Hepatocyte (in vitro differentiated cells): ENCODE measurements at regions not wholly inside any gene's neighbourhood (a gene's known extent, or its start where the extent isn't known, plus 50 kb on each side); places are given as distances from the start of the nearest gene placed in this dataset.

Experiments used
- DNase-seq: peaks from one replicate; pipeline ENCODE4 v3.0.0-alpha.2; 2016; ENCODE audit warnings: low spot score
- H2AFZ ChIP-seq: fragments of 200-600 bp; sonication (generic); 2 replicates; pipeline ENCODE4 v1.6.0; 2016; ENCODE audit warnings: antibody characterized with exemption, mild to moderate bottlenecking
- H3K27ac ChIP-seq: fragments of 200-600 bp; sonication (generic); 2 replicates; pipeline ENCODE4 v1.5.1; 2016; ENCODE audit warnings: mild to moderate bottlenecking
- H3K27me3 ChIP-seq: fragments of 200-600 bp; sonication (generic); 2 replicates; pipeline ENCODE4 v1.6.1; 2016
- H3K36me3 ChIP-seq: fragments of 200-600 bp; sonication (generic); replicated peaks from 2 replicates; pipeline ENCODE4 v1.5.1; 2016; ENCODE audit warnings: low read depth; ENCODE audit not compliant: insufficient read depth
- H3K4me1 ChIP-seq: fragments of 200-600 bp; sonication (generic); 2 replicates; pipeline ENCODE4 v1.5.1; 2016; ENCODE audit warnings: mild to moderate bottlenecking, moderate library complexity; ENCODE audit not compliant: insufficient read depth
- H3K4me2 ChIP-seq: fragments of 200-600 bp; sonication (generic); 2 replicates; pipeline ENCODE4 v1.6.0; 2016
- H3K4me3 ChIP-seq: fragments of 200-600 bp; sonication (generic); 2 replicates; pipeline ENCODE4 v1.5.1; 2016; ENCODE audit warnings: mild to moderate bottlenecking
- H3K79me2 ChIP-seq: fragments of 200-600 bp; sonication (generic); 2 replicates; pipeline ENCODE4 v1.6.0; 2017; ENCODE audit warnings: mild to moderate bottlenecking
- H3K9me2 ChIP-seq: fragments of 200-600 bp; sonication (generic); replicated peaks from 2 replicates; pipeline ENCODE4 v1.6.0; 2017; ENCODE audit warnings: mild to moderate bottlenecking; ENCODE audit not compliant: insufficient read depth
- H3K9me3 ChIP-seq: fragments of 200-600 bp; sonication (generic); 2 replicates; pipeline ENCODE4 v1.5.1; 2016; ENCODE audit warnings: low read depth, mild to moderate bottlenecking
- H4K20me1 ChIP-seq: fragments of 200-600 bp; sonication (generic); 2 replicates; pipeline ENCODE4 v1.6.0; 2016; ENCODE audit warnings: mild to moderate bottlenecking; ENCODE audit not compliant: insufficient read depth, poor library complexity, severe bottlenecking
- EZH2 ChIP-seq: fragments of 200-600 bp; sonication (generic); IDR thresholded peaks from 2 replicates; pipeline ENCODE4 v1.6.1; 2016; ENCODE audit warnings: antibody characterized with exemption, mild to moderate bottlenecking, borderline replicate concordance
- EZH2phosphoT487 ChIP-seq: fragments of 200-600 bp; sonication (generic); IDR thresholded peaks from one replicate; pipeline ENCODE4 v1.6.1; 2018; ENCODE audit warnings: antibody characterized with exemption, mild to moderate bottlenecking, low read depth, moderate library complexity; ENCODE audit not compliant: unreplicated experiment, severe bottlenecking
- WGBS: methylation state at CpG from one replicate; pipeline ENCODE4 v1.1.6; 2016; ENCODE audit warnings: low lambda C conversion rate; ENCODE audit errors: missing lambda C conversion rate; 5-methylcytosine and 5-hydroxymethylcytosine counted together
- TF ChIP-seq, protein P1 (sequence below): fragments of 200-600 bp; sonication (generic); IDR thresholded peaks from 2 replicates; pipeline ENCODE4 v1.5.1; 2016; ENCODE audit warnings: antibody characterized with exemption, mild to moderate bottlenecking; ENCODE audit not compliant: poor library complexity

DNA sequence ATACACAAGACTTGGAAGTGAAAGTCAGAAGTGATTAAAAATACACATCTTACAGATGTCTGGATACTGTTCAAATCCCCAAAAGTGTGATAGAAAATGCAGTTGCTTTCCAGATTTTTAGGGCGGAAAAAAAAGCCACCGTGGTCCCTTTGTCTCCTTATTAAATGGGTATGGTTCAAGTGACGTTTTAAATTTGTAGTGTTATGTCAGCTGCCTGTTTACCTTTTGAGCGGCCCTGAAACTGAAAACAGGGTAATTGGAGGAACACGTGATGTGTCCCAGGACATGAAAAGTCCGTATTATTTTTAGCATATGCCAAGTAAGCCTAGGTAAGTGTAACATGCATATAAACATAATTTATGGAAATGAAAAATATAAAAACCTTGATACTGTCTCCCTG lies 109.0 kb upstream of the PDZRN3 start:
- Histone ChIP-seq H3K4me2 (no peak overlapping the region), H3K9me2 (no peaks in the 10 kb centered on the region), H2AFZ (no peak overlapping the region), H3K36me3 (no peaks in the 10 kb centered on the region), H3K4me3 (no peak overlapping the region), H3K79me2 (no peaks in the 10 kb centered on the region), H3K27me3 (no peaks in the 10 kb centered on the region), H4K20me1 (no peaks in the 10 kb centered on the region), H3K4me1 (no peaks in the 10 kb centered on the region), H3K9me3 (no peaks in the 10 kb centered on the region), H3K27ac (no peak overlapping the region)
- 61% methylated on average over 6 of the region's 6 CpGs for WGBS
- TF ChIP-seq, protein P1, sequence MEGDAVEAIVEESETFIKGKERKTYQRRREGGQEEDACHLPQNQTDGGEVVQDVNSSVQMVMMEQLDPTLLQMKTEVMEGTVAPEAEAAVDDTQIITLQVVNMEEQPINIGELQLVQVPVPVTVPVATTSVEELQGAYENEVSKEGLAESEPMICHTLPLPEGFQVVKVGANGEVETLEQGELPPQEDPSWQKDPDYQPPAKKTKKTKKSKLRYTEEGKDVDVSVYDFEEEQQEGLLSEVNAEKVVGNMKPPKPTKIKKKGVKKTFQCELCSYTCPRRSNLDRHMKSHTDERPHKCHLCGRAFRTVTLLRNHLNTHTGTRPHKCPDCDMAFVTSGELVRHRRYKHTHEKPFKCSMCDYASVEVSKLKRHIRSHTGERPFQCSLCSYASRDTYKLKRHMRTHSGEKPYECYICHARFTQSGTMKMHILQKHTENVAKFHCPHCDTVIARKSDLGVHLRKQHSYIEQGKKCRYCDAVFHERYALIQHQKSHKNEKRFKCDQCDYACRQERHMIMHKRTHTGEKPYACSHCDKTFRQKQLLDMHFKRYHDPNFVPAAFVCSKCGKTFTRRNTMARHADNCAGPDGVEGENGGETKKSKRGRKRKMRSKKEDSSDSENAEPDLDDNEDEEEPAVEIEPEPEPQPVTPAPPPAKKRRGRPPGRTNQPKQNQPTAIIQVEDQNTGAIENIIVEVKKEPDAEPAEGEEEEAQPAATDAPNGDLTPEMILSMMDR = no peak
- TF ChIP-seq EZH2 (no peak), EZH2phosphoT487 (no peak)
- no peak for DNase-seq

DNA sequence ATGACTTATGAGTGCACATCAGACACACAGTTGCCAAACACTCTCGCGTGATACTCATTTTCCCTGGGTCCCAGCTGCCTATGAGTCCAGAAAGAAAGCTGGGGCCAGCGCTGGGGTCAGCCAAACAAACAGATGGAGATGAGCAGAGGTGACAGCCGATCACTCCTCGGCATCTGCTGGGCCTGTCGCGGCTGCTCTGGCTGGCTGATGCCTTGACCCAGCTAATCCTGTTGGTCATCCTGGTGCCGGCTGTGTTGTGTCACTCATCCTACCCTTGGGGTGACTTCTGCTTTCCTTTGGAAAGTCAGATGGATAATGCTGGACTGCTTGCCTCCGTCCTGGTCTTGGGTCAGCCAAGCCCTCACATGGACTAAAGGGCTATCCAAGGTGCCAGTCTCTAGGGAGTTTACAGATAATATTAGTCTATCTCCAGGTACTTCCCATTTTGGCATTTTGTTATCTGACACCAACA lies 105.3 kb upstream of the PDZRN3 start:
- WGBS = 49% methylated on average over 9 of the region's 9 CpGs

DNA sequence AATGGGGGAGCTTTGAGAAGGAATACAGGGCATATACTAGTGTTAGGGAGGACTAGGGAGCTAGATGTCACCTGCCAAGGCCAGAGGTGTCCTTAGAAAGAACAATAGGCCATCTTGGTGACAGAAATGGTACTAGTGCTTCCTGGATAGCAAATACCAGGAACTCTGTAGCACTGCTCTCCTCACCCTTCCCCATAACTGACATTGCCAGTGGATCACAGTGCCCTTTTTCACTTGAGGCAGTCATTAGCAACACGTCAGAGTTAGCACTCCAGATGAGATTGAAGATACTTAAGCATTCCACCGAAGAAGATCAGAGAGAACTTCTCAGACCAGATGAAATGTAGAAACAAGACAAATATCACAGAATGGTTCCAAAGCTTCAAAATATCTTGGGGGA lies 103.1 kb upstream of the PDZRN3 start:
- no peaks in the 10 kb centered on the region for H3K9me3 ChIP-seq
- H4K20me1 ChIP-seq = no peaks in the 10 kb centered on the region
- peak overlapping the region; percentile 35 for H3K4me2 ChIP-seq
- H3K27me3 ChIP-seq = no peaks in the 10 kb centered on the region
- no peaks in the 10 kb centered on the region for H3K9me2 ChIP-seq
- TF ChIP-seq, protein P1 = no peak
- TF ChIP-seq EZH2phosphoT487 (no peak), EZH2 (no peak)
- peaks cover 18% of the 10 kb centered on the region for H3K4me1 ChIP-seq
- H3K36me3 ChIP-seq = no peaks in the 10 kb centered on the region
- WGBS = 51% methylated on average over 2 of the region's 2 CpGs
- no peak overlapping the region for H2AFZ ChIP-seq
- no peak for DNase-seq
- H3K27ac ChIP-seq = peak overlapping the region; percentile 77
- no peak overlapping the region for H3K4me3 ChIP-seq
- H3K79me2 ChIP-seq = no peaks in the 10 kb centered on the region

More for the DNA sequence above, 105.3 kb upstream of the PDZRN3 start:
- DNase-seq = peak; percentile 12
- no peak overlapping the region for H2AFZ ChIP-seq
- no peak overlapping the region for H3K27ac ChIP-seq
- no peaks in the 10 kb centered on the region for H3K36me3 ChIP-seq
- peaks cover 18% of the 10 kb centered on the region for H3K4me1 ChIP-seq
- no peaks in the 10 kb centered on the region for H3K9me3 ChIP-seq
- no peak overlapping the region for H3K4me3 ChIP-seq
- no peaks in the 10 kb centered on the region for H3K79me2 ChIP-seq
- TF ChIP-seq, protein P1 = no peak
- TF ChIP-seq EZH2phosphoT487 (no peak), EZH2 (no peak)
- no peaks in the 10 kb centered on the region for H3K9me2 ChIP-seq
- H3K27me3 ChIP-seq = no peaks in the 10 kb centered on the region
- no peak overlapping the region for H3K4me2 ChIP-seq
- no peaks in the 10 kb centered on the region for H4K20me1 ChIP-seq
